ENCODE measurements at regions not wholly inside any gene's neighbourhood (a gene's known extent, or its start where the extent isn't known, plus 50 kb on each side); places are given as distances from the start of the nearest gene placed in this dataset.
"Not testable (repeated sequence)": the region's sequence is repeated elsewhere in the genome, so short reads cannot be mapped to it uniquely, and the experiment has no call there.

DNA sequence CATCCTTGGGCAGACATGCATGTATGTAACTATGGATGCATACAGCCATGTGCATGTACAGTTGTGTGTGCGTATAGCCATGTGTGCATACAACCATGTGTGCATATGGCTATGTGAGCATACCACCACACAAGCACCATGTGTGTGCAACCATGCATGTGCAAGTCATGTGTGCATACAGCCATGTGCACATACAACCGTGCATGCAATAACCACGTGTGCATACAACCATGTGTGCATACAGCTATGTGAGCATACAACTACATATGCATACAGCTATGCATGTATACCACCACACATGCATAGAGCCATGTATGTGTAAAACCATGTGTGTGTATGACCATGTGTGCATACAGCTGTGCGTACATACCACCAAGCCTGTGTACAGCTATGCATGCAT lies 185.7 kb downstream of the BANP start:
- not testable (repeated sequence) for H3K27ac ChIP-seq

DNA sequence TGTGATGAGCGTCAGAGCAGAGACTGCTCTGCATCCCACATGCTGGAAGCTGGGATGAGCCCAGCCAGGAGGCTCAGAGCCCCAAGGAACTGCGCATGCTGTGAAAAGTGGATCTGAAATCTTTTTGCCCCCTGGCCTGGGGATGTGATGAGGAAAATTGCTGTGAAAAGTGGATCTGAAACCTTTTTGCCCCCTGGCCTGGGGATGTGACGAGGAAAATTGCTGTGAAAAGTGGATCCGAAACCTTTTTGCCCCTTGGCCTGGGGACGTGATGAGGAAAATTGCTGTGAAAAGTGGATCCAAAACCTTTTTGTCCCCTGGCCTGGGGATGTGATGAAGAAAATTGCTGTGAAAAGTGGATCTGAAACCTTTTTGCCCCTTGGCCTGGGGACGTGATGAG lies 187.9 kb downstream of the BANP start:
- H3K27ac ChIP-seq = not testable (repeated sequence)

DNA sequence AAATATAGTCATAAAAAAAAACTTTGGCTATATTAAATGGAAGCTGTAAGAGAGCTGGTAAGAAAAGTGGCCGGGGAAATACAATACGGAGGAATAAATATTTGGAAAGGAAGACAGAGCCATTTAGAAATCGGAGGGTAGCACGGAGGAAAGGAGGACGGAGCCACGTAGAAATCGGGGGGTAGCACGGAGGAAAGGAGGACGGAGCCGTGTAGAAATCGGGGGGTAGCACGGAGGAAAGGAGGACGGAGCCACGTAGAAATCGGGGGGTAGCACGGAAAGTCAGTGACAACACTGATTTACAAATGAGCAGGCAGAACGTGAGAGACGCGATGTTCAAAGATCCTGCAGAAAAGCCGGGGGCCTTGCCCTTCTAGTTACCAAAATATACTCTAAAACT lies 189.0 kb downstream of the BANP start:
- H3K27ac ChIP-seq = not testable (repeated sequence)

DNA sequence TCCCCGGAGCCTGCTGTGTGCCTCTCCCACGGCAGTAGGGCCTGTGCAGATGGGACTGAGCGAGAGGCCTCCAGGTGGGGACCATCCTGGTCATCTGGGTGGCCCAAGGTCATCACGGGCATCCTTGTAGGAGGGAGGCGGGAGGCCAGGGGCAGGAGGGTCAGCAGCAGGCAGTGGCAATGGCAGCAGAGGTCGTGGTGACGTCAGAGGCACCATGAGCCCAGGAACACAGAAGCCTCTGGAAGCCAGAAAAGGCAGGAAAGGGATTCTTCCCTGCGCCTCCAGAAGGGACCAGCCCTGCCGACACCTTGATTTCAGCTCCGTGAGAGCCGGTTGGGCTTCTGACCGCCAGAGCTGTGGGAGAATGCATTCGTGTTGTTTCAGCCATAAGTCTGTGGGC lies 190.3 kb downstream of the BANP start:
- H3K27ac ChIP-seq = no peak overlapping the region
- TF ChIP-seq, protein P1, sequence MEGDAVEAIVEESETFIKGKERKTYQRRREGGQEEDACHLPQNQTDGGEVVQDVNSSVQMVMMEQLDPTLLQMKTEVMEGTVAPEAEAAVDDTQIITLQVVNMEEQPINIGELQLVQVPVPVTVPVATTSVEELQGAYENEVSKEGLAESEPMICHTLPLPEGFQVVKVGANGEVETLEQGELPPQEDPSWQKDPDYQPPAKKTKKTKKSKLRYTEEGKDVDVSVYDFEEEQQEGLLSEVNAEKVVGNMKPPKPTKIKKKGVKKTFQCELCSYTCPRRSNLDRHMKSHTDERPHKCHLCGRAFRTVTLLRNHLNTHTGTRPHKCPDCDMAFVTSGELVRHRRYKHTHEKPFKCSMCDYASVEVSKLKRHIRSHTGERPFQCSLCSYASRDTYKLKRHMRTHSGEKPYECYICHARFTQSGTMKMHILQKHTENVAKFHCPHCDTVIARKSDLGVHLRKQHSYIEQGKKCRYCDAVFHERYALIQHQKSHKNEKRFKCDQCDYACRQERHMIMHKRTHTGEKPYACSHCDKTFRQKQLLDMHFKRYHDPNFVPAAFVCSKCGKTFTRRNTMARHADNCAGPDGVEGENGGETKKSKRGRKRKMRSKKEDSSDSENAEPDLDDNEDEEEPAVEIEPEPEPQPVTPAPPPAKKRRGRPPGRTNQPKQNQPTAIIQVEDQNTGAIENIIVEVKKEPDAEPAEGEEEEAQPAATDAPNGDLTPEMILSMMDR (conservative IDR thresholded peaks at IDR 0.05) = no peak

DNA sequence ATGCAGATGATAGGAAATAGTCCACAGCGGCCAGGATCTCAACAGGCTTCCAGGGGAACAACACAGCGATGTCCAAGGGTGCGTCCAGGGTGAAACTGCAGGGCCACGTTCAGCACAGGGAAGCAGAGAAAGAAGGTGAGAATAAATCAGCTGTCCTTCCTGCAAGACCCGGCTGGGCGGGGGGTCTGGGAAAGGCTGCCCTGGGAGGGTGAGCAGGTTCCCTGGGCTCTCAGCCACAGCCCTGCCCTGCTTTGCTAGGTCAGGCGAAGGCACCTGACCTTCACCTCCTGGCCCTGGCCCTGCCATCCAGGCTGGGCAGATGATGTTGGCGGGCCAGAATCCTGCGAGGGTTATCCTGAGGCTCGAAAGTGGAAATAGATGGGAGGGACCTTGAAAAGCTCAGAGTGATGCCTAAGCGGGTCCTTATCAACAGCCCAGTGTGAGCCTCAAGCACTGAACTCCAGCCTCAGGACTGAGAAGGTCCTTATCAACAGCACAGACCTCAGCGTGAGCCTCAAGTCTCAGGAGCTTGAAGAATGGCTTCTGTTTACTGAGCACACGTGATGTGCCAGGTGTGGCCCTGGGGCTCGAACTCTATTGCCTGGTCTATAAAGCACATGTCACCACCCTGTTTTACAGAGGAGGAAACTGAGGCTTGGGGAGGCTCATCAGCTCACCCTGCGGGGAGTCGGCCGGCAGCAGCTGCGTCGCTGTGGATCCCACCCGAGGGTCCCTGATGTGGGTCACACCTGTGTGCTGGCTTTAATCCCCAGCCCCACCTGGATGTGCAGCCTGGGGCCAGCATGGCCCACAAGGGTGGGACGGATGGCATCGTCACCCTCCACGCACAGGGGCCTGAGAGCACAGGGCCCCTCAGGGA lies 191.1 kb downstream of the BANP start:
- H3K27ac ChIP-seq = not testable (repeated sequence)

DNA sequence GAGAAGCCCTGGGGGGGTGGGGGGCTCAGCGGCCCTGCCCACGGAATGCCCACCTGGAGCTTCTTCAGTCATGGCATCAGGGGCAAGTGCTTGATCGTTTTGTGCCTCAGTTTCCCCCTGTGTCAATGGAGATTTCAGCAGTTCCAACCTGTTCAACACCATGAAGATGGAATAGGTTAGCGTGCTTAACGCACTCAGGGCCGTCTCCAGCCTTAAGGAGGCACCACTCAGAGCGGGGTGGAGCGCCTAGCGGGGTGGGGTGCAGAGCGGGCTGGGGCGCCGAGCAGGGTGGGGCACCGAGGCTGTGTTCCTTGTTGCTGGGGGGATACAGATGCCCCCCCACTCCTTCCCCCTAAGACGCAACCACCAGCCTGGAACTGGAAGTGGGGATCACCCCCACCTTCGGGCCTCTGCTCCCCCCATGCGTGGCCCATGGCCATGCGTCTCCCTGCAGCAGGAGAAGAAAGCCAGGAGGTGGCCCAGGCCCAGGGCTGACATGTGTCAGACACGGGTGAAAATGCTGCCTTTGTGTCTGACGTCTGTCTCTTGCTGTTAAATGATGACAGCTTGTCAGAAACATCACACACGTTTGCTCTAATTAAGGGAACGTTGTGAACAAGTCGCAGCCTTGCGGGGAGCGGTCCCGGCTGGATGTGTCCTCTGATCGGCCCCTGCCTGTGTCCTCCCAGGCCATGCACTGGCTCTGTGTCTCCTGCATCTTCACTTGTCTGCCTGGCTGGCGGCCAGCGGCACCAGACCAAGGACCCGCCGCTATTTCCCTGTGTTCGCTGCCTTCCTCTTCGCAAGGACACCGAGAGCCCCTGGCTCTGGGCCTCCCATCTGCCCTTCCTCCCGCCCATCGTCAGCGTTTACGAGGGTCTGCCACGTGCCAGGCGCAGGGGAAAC lies 192.1 kb downstream of the BANP start:
- H3K27ac ChIP-seq = not testable (repeated sequence)

DNA sequence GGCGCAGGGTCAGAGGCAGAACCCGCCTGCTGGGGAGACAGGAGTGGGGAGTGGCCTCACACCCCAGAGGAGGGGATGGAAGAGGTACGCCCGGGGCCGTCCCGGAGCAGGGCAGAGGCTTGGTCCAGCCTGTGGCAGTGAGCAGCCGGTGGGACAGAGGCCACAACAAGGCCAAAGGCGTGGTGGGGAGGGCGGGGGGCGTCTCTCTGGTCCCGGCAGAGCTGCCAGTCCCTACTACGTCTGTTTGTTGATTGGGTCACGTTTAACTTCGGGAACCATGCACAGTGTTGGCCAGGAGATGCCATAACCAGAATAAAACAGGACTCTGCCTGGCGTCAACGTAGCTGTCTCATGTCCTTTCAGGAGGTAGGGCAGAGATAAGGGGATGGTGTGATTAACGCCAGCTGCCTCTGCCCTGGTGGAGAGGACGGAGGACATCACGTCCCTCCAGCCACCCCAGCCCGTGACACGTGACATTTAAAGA lies 192.8 kb downstream of the BANP start:
- TF ChIP-seq, protein P1 (conservative IDR thresholded peaks at IDR 0.05) = no peak
- no peak overlapping the region for H3K27ac ChIP-seq

DNA sequence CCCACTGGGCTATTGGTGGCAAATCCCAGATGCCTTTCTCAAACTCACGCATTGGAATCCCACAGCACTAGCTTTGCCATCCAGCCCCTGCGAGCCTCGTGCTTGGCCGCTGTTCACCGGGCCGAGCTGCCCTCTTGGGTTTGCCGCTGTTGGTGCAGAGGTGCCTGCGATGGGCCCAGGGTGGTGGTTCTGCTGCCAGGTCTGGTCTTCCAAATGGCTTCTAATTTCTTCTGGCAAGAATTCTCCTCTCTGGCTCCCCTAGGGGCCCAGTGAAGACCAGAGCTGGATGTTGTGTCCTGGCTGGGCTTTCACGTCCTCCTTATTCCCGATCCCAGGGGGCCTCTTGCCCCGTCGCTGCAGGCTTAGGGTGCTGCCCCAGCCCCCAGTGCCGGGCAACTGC lies 194.1 kb downstream of the BANP start:
- not testable (repeated sequence) for H3K27ac ChIP-seq

DNA sequence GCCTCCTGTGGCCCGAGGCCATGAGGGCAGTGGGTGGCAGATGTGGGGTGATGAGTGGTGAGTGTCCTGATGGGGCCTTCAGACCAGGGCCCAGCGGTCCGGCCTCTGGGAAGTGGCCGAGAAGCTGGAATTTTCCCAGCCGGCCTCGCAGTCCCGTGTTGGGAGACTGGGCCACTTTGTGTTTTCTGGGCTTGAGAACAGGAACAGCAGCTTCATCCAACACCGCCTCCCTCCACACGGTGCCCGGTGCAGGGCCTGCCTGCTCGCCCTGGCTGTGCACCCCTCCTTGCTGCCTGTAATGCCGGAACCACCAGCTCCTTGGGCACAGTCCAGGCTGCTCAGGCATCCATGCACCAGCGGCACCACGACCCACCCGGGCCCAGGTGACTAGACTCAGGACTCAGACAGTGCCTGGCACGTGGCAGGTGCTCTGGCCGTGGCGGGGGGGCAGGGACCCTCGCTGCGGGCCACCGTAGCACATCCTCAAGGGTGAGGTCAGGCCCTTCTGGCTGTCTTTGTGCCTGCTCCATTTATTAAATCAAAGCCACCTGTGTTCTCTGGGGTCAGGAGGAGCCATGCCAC lies 194.7 kb downstream of the BANP start:
- H3K27ac ChIP-seq = not testable (repeated sequence)

DNA sequence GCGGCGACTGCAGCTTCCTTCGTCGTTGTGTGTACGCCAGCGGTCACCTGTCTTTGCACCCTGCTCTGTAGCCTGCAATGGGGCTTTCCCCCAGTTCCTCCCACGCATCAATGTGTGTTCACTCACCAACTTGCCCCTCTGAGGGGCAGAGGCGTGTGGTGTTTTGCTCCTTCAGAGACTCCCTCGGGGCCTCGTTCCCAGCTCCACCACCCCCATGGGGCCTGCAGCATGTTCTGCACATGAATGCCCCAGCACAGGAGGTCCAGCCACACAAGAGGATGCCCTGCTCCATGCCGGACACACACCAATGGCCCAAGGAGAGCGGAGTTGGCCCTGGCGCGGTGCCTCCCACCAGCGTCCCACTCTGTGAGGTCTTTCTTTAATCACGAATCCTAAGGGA lies 196.8 kb downstream of the BANP start:
- H3K27ac ChIP-seq = not testable (repeated sequence)

DNA sequence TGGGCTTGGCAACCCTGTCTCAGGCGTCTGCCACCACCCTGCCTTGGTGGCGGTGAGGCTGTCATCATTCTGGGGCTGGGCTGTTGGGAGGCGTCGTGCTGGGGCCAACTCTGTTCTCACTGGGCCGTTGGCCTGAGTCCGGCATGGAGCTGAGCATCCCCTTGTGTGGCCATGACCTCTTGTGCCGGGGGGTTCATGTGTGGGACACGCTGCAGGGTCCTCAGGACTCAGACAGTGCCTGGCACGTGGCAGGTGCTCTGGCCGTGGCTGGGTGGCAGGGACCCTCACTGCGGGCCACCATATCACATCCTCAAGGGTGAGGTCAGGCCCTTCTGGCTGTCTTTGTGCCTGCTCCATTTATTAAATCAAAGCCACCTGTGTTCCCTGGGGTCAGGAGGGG lies 197.4 kb downstream of the BANP start:
- H3K27ac ChIP-seq = not testable (repeated sequence)

DNA sequence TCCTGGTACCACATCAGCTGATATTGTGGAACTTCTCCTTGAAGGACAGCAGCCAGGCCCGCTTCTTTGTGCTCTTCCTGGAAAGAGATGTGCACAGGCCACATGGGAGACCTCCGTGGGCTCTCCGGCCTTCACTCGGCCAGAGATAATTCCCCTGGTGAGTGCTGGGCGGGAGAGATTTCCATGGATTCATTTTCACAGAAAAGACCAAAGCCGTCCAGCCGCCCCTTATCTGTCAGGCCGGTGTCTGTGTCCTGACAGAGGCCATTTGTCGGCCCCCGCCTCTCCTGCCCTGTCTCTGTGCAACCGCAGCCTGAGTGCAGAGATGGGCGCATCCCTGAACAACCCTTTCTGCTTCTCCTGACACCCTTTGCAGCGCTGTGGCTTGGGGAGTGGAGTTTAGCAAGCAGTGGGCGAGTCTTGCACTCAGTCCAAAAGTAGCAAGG lies 197.9 kb downstream of the BANP start:
- H3K27ac ChIP-seq = not testable (repeated sequence)

DNA sequence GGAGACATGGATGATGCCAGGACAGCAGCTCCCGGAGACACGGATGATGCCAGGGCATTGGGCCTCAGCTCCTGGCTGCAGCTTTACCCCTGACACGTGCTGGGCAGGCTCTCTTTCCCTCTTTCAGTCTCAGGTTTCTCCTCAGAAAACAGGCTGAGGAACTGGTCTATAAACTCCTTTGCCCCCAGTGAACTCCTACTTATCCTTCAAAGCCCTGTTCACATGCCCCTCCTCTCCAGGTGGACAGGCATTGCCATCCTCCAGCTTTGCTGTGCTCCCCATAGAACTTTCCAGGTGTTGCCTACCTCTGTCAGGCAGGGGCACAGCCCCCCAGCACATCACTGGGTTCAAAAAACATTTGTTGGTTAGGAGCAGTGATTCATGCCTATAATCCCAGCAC lies 198.4 kb downstream of the BANP start:
- not testable (repeated sequence) for H3K27ac ChIP-seq

DNA sequence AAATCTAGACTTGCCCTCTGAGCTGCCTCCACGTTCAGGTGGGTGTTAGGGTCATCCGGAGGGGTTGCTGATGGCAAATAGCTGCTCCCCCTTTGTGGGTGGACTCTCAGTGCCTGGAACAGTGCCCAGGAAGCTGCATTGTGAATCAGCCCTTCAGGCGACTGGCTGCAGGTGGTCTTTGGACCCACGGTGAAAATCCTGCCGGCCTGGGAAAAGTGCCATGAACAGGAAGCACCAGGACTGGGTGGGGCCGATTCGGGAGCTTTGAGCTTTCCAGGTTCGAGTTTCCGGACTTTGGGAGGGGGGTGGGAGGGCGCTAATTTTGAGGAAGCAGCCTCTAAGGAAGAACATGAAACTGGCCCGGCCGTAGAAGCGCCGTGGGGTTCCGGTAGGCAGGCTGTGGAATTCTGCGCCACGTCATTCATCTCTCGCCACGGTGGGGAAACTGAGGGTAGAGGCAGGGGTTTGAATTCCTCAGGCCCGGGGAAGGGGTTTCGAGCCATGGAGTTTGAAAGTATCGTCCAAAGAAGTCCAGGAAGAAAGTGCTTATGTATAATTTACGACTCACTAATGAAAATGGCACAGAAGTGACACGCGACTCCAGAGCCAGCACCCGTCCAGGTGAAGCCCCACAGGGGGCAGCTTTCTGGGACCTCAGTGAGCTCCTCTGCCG lies 199.4 kb downstream of the BANP start:
- not testable (repeated sequence) for H3K27ac ChIP-seq

DNA sequence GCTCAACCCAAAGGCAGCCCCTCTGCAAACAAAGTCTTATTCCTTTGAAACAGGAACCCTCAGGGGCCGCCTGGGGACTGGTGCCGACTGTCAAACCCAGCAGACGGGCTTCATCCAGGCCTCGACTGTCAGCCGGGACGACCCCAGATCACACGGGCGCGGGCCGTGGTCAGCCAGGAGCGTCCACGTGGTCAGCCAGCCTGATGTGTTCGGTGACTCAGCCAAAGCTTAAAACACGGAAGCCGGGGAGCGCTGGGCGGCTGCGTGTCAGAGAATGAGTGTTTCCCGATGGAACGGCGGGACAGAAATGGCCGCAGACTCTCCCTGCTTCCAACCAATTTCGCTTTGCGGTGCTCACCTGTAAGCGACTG lies 199.9 kb downstream of the BANP start:
- not testable (repeated sequence) for H3K27ac ChIP-seq

DNA sequence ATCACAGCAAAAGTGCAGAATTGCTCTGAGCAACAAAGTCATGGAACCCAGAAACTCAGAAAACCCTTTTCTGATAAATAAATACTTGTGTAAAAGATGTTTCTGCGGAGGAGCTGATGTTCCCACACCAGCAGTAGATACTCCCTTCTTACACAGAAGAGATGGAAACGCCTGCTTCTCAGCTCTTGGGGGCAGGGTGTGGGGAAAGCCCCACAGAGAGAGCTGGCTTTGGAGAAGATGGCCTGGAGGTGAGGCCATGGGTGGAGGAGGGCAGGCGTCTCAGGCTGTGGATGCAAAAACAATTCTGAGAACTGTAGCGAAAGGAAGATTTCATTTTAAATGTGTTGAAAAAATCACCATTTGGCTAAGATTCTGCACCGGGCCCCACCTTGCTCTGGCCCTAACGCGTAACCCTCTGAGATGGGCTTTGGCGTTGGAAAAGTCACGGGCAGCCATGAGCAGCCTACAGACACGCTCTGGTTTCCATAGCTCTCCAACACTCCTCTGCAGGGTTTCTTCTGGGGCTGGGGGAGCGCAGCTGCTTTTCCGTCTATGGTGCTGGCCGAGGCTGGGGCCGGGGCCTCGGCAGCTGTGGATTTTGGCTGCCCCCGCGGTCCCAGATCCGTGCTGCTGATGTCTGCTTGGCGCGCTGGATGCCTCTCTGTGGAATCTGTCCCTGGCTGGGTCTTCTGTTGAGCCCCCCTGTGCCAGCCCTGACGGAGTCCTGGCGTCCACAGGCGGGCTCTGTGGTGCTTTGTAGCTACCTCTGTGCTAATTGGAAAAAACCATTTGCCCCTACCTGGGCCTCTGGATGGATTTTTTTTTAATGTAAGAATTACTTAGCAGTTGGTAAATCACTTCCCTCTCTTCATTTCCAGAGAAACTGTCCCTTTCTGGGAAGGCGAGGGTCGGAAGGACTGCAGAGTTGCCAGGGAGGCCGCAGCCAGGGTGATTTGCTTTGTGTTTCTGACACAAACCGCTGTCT lies 200.9 kb downstream of the BANP start:
- not testable (repeated sequence) for H3K27ac ChIP-seq

DNA sequence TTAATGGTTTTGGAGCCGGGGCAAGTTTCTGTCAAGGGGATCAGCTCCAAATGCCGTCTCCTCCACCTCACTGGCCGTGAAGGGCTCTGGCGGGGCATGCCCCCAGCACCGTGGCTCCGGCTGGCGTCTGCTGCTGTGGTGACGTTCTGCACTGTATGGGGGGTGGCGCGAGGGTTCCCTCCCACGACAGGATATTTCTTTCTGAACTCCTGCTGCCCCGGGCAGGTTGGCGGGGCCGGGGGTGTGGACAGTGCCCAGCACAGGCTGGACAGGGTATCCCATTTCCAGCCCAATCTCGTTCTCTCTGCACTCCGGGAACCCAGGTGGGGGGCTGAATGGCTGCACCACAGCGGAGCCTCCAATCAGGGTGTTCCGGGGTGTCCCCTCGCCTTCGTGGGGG lies 201.6 kb downstream of the BANP start:
- H3K27ac ChIP-seq = not testable (repeated sequence)

Data from VCaP (cell line).